ENCODE measurements at regions not wholly inside any gene's neighbourhood (a gene's known extent, or its start where the extent isn't known, plus 50 kb on each side); places are given as distances from the start of the nearest gene placed in this dataset.

- H3K9me3 ChIP-seq (ENCODE audit: insufficient read depth, low read length): no peaks in the 10 kb centered on the region
- no peak overlapping the region for H3K4me3 ChIP-seq (ENCODE audit: insufficient read length, low read depth)
- no peaks in the 10 kb centered on the region for H3K36me3 ChIP-seq (ENCODE audit: insufficient read depth, insufficient read length, low read length)
- H3K4me1 ChIP-seq (ENCODE audit: insufficient read depth, insufficient read length): peaks cover 2% of the 10 kb centered on the region
- DNase-seq (ENCODE audit: low read depth, low spot score): no peak
- H3K27me3 ChIP-seq (ENCODE audit: insufficient read depth, insufficient read length): no peaks in the 10 kb centered on the region
- no peak for TF ChIP-seq YY1 (IDR thresholded peaks at IDR 0.05; ENCODE audit: insufficient read depth, insufficient read length)
- TF ChIP-seq ZNF274 (IDR thresholded peaks at IDR 0.05; ENCODE audit: low read depth, low read length): no peak
- no peak for TF ChIP-seq SUZ12 (IDR thresholded peaks at IDR 0.05; ENCODE audit: extremely low read depth, insufficient read depth, insufficient read length)
- no peak overlapping the region for H3K9ac ChIP-seq (ENCODE audit: insufficient read length, low read depth)
Observed at GRCh38 chr6:138682704-138683527, 90.7 kb upstream of the CCDC28A start.

GRCh38 chr6:138685257-138685656 is 88.3 kb upstream of the CCDC28A start:
- no peaks in the 10 kb centered on the region for H3K27me3 ChIP-seq (ENCODE audit: insufficient read depth, insufficient read length)
- no peaks in the 10 kb centered on the region for H3K9me3 ChIP-seq (ENCODE audit: insufficient read depth, low read length)
- H3K36me3 ChIP-seq (ENCODE audit: insufficient read depth, insufficient read length, low read length): no peaks in the 10 kb centered on the region
- no peak for TF ChIP-seq SUZ12 (IDR thresholded peaks at IDR 0.05; ENCODE audit: extremely low read depth, insufficient read depth, insufficient read length)
- TF ChIP-seq YY1 (IDR thresholded peaks at IDR 0.05; ENCODE audit: insufficient read depth, insufficient read length): no peak
- no peak for TF ChIP-seq ZNF274 (IDR thresholded peaks at IDR 0.05; ENCODE audit: low read depth, low read length)
- no peak for DNase-seq (ENCODE audit: low read depth, low spot score)
- no peak overlapping the region for H3K9ac ChIP-seq (ENCODE audit: insufficient read length, low read depth)
- no peak overlapping the region for H3K4me3 ChIP-seq (ENCODE audit: insufficient read length, low read depth)
- peaks cover 2% of the 10 kb centered on the region for H3K4me1 ChIP-seq (ENCODE audit: insufficient read depth, insufficient read length)

GRCh38 chr6:138685781-138686180 is 87.8 kb upstream of the CCDC28A start:
- DNase-seq (ENCODE audit: low read depth, low spot score): no peak
- no peaks in the 10 kb centered on the region for H3K9me3 ChIP-seq (ENCODE audit: insufficient read depth, low read length)
- TF ChIP-seq SUZ12 (IDR thresholded peaks at IDR 0.05; ENCODE audit: extremely low read depth, insufficient read depth, insufficient read length) (no peak), ZNF274 (IDR thresholded peaks at IDR 0.05; ENCODE audit: low read depth, low read length) (no peak), YY1 (IDR thresholded peaks at IDR 0.05; ENCODE audit: insufficient read depth, insufficient read length) (no peak)
- no peaks in the 10 kb centered on the region for H3K36me3 ChIP-seq (ENCODE audit: insufficient read depth, insufficient read length, low read length)
- H3K4me1 ChIP-seq (ENCODE audit: insufficient read depth, insufficient read length): peaks cover 2% of the 10 kb centered on the region
- H3K9ac ChIP-seq (ENCODE audit: insufficient read length, low read depth): no peak overlapping the region
- H3K27me3 ChIP-seq (ENCODE audit: insufficient read depth, insufficient read length): no peaks in the 10 kb centered on the region
- H3K4me3 ChIP-seq (ENCODE audit: insufficient read length, low read depth): no peak overlapping the region

- no peak for DNase-seq (ENCODE audit: low read depth, low spot score)
- no peaks in the 10 kb centered on the region for H3K9me3 ChIP-seq (ENCODE audit: insufficient read depth, low read length)
- no peak overlapping the region for H3K4me3 ChIP-seq (ENCODE audit: insufficient read length, low read depth)
- no peaks in the 10 kb centered on the region for H3K27me3 ChIP-seq (ENCODE audit: insufficient read depth, insufficient read length)
- no peak overlapping the region for H3K9ac ChIP-seq (ENCODE audit: insufficient read length, low read depth)
- no peaks in the 10 kb centered on the region for H3K4me1 ChIP-seq (ENCODE audit: insufficient read depth, insufficient read length)
- TF ChIP-seq ZNF274 (IDR thresholded peaks at IDR 0.05; ENCODE audit: low read depth, low read length) (no peak), SUZ12 (IDR thresholded peaks at IDR 0.05; ENCODE audit: extremely low read depth, insufficient read depth, insufficient read length) (no peak), YY1 (IDR thresholded peaks at IDR 0.05; ENCODE audit: insufficient read depth, insufficient read length) (no peak)
- H3K36me3 ChIP-seq (ENCODE audit: insufficient read depth, insufficient read length, low read length): no peaks in the 10 kb centered on the region
Observed at GRCh38 chr6:138688580-138688979, 85.0 kb upstream of the CCDC28A start.

- no peaks in the 10 kb centered on the region for H3K4me1 ChIP-seq (ENCODE audit: insufficient read depth, insufficient read length)
- no peak overlapping the region for H3K9ac ChIP-seq (ENCODE audit: insufficient read length, low read depth)
- TF ChIP-seq YY1 (IDR thresholded peaks at IDR 0.05; ENCODE audit: insufficient read depth, insufficient read length) (no peak), ZNF274 (IDR thresholded peaks at IDR 0.05; ENCODE audit: low read depth, low read length) (no peak), SUZ12 (IDR thresholded peaks at IDR 0.05; ENCODE audit: extremely low read depth, insufficient read depth, insufficient read length) (no peak)
- no peaks in the 10 kb centered on the region for H3K36me3 ChIP-seq (ENCODE audit: insufficient read depth, insufficient read length, low read length)
- H3K27me3 ChIP-seq (ENCODE audit: insufficient read depth, insufficient read length): no peaks in the 10 kb centered on the region
- no peak overlapping the region for H3K4me3 ChIP-seq (ENCODE audit: insufficient read length, low read depth)
- H3K9me3 ChIP-seq (ENCODE audit: insufficient read depth, low read length): no peaks in the 10 kb centered on the region
- no peak for DNase-seq (ENCODE audit: low read depth, low spot score)
Observed at GRCh38 chr6:138689849-138690248, 83.7 kb upstream of the CCDC28A start.

GRCh38 chr6:138690975-138691594 is 82.5 kb upstream of the CCDC28A start:
- DNase-seq (ENCODE audit: low read depth, low spot score): no peak
- TF ChIP-seq YY1 (IDR thresholded peaks at IDR 0.05; ENCODE audit: insufficient read depth, insufficient read length) (no peak), ZNF274 (IDR thresholded peaks at IDR 0.05; ENCODE audit: low read depth, low read length) (no peak), SUZ12 (IDR thresholded peaks at IDR 0.05; ENCODE audit: extremely low read depth, insufficient read depth, insufficient read length) (no peak)
- Histone ChIP-seq H3K9ac (ENCODE audit: insufficient read length, low read depth) (peak overlapping the region; percentile 89), H3K36me3 (ENCODE audit: insufficient read depth, insufficient read length, low read length) (no peaks in the 10 kb centered on the region), H3K4me3 (ENCODE audit: insufficient read length, low read depth) (peak overlapping the region; percentile 74), H3K4me1 (ENCODE audit: insufficient read depth, insufficient read length) (no peaks in the 10 kb centered on the region), H3K9me3 (ENCODE audit: insufficient read depth, low read length) (no peaks in the 10 kb centered on the region), H3K27me3 (ENCODE audit: insufficient read depth, insufficient read length) (no peaks in the 10 kb centered on the region)

GRCh38 chr6:138691595-138692057 is 81.9 kb upstream of the CCDC28A start:
- Histone ChIP-seq H3K36me3 (ENCODE audit: insufficient read depth, insufficient read length, low read length) (no peaks in the 10 kb centered on the region), H3K4me3 (ENCODE audit: insufficient read length, low read depth) (peak overlapping the region; percentile 74), H3K9me3 (ENCODE audit: insufficient read depth, low read length) (no peaks in the 10 kb centered on the region), H3K27me3 (ENCODE audit: insufficient read depth, insufficient read length) (no peaks in the 10 kb centered on the region), H3K4me1 (ENCODE audit: insufficient read depth, insufficient read length) (no peaks in the 10 kb centered on the region), H3K9ac (ENCODE audit: insufficient read length, low read depth) (peak overlapping the region; percentile 89)
- TF ChIP-seq SUZ12 (IDR thresholded peaks at IDR 0.05; ENCODE audit: extremely low read depth, insufficient read depth, insufficient read length): no peak
- no peak for TF ChIP-seq YY1 (IDR thresholded peaks at IDR 0.05; ENCODE audit: insufficient read depth, insufficient read length)
- no peak for TF ChIP-seq ZNF274 (IDR thresholded peaks at IDR 0.05; ENCODE audit: low read depth, low read length)
- DNase-seq (ENCODE audit: low read depth, low spot score): no peak

Measured in NT2/D1 (cell line).